OCI-LY3 (cell line): ENCODE measurements at regions not wholly inside any gene's neighbourhood (a gene's known extent, or its start where the extent isn't known, plus 50 kb on each side); places are given as distances from the start of the nearest gene placed in this dataset.

Experiments used
- H2AFZ ChIP-seq: fragments of 200-600, 300-600 bp; shearing (Covaris generic); 2 replicates; pipeline ENCODE4 v1.6.0; 2014; ENCODE audit warnings: antibody characterized with exemption, low read depth, low read length
- H3K27ac ChIP-seq: fragments of 200-600, 300-600 bp; sonication (generic); 2 replicates; pipeline ENCODE4 v1.5.1; 2014; ENCODE audit warnings: mild to moderate bottlenecking, low read length, moderate library complexity, mixed read lengths
- H3K27me3 ChIP-seq: fragments of 200-600, 300-600 bp; sonication (generic); 2 replicates; pipeline ENCODE4 v1.6.1; 2014; ENCODE audit warnings: low read depth, low read length, mixed read lengths
- H3K36me3 ChIP-seq: fragments of 200-600, 300-600 bp; sonication (generic); replicated peaks from 2 replicates; pipeline ENCODE3; 2014; ENCODE audit warnings: low read depth, low read length, mixed read lengths
- H3K4me1 ChIP-seq: fragments of 300-600, 200-600 bp; sonication (generic); 2 replicates; pipeline ENCODE4 v1.6.1; 2014; ENCODE audit warnings: low read length, mixed read lengths
- H3K4me2 ChIP-seq: fragments of 200-600, 300-600 bp; sonication (generic); 2 replicates; pipeline ENCODE4 v1.6.1; 2014; ENCODE audit warnings: low read length, mixed read lengths
- H3K4me3 ChIP-seq: fragments of 300-600, 200-600 bp; sonication (generic); 2 replicates; pipeline ENCODE4 v1.5.1; 2014; ENCODE audit warnings: antibody characterized with exemption, mild to moderate bottlenecking, low read length, moderate library complexity
- H3K79me2 ChIP-seq: fragments of 300-600, 200-600 bp; shearing (Covaris generic); 2 replicates; pipeline ENCODE4 v1.6.1; 2014; ENCODE audit warnings: mild to moderate bottlenecking, low read length, mixed read lengths
- H3K9ac ChIP-seq: fragments of 300-600, 200-600 bp; shearing (Covaris generic); 2 replicates; pipeline ENCODE4 v1.6.0; 2014; ENCODE audit warnings: mild to moderate bottlenecking, low read length, moderate library complexity
- H3K9me3 ChIP-seq: fragments of 200-600, 300-600 bp; shearing (Covaris generic); 2 replicates; pipeline ENCODE4 v1.6.1; 2014; ENCODE audit warnings: low read length, mixed read lengths; ENCODE audit not compliant: insufficient read depth
- H4K20me1 ChIP-seq: fragments of 200-600, 300-600 bp; sonication (generic); 2 replicates; pipeline ENCODE4 v1.6.1; 2016; ENCODE audit warnings: low read length, mixed read lengths; ENCODE audit not compliant: insufficient read depth
- CTCF ChIP-seq: fragments of 200-600, 300-600 bp; sonication (generic); IDR thresholded peaks from 2 replicates; pipeline ENCODE4 v1.5.1; 2014; ENCODE audit warnings: antibody characterized with exemption, low read length, low read depth
- EZH2phosphoT487 ChIP-seq: fragments of 200-600 bp; shearing (Covaris generic); IDR thresholded peaks from 2 replicates; pipeline ENCODE4 v1.6.1; 2018; ENCODE audit warnings: antibody characterized with exemption, mixed run types, low read depth

GRCh38 chr14:82911930-82912329, 1378.3 kb upstream of the SEL1L start:
- TF ChIP-seq EZH2phosphoT487 (no peak), CTCF (no peak)
- Histone ChIP-seq H3K9ac (no peak overlapping the region), H3K27me3 (no peaks in the 10 kb centered on the region), H3K9me3 (no peaks in the 10 kb centered on the region), H3K4me2 (no peak overlapping the region), H3K4me3 (no peak overlapping the region), H2AFZ (no peak overlapping the region), H3K4me1 (no peaks in the 10 kb centered on the region), H4K20me1 (no peaks in the 10 kb centered on the region), H3K36me3 (no peaks in the 10 kb centered on the region), H3K27ac (no peak overlapping the region), H3K79me2 (no peaks in the 10 kb centered on the region)

GRCh38 chr14:82913396-82913795, 1379.7 kb upstream of the SEL1L start:
- no peak overlapping the region for H3K9ac ChIP-seq
- H3K36me3 ChIP-seq: no peaks in the 10 kb centered on the region
- no peak for TF ChIP-seq CTCF
- no peak for TF ChIP-seq EZH2phosphoT487
- no peaks in the 10 kb centered on the region for H3K9me3 ChIP-seq
- no peak overlapping the region for H3K4me3 ChIP-seq
- no peaks in the 10 kb centered on the region for H3K27me3 ChIP-seq
- H2AFZ ChIP-seq: no peak overlapping the region
- no peaks in the 10 kb centered on the region for H3K79me2 ChIP-seq
- H3K27ac ChIP-seq: no peak overlapping the region
- H4K20me1 ChIP-seq: no peaks in the 10 kb centered on the region
- no peaks in the 10 kb centered on the region for H3K4me1 ChIP-seq
- H3K4me2 ChIP-seq: no peak overlapping the region

- Histone ChIP-seq H4K20me1 (no peaks in the 10 kb centered on the region), H3K36me3 (no peaks in the 10 kb centered on the region), H3K4me2 (no peak overlapping the region), H3K9me3 (no peaks in the 10 kb centered on the region), H3K79me2 (no peaks in the 10 kb centered on the region), H2AFZ (no peak overlapping the region), H3K9ac (no peak overlapping the region), H3K4me1 (no peaks in the 10 kb centered on the region), H3K4me3 (no peak overlapping the region), H3K27me3 (no peaks in the 10 kb centered on the region), H3K27ac (no peak overlapping the region)
- TF ChIP-seq CTCF (no peak), EZH2phosphoT487 (no peak)
These were observed 1381.7 kb upstream of the SEL1L start for GRCh38 chr14:82915381-82915780.

GRCh38 chr14:82935691-82936090, 1402.0 kb upstream of the SEL1L start:
- Histone ChIP-seq H3K4me3 (no peak overlapping the region), H3K27ac (no peak overlapping the region), H2AFZ (no peak overlapping the region), H3K9me3 (no peaks in the 10 kb centered on the region), H4K20me1 (no peaks in the 10 kb centered on the region), H3K79me2 (no peaks in the 10 kb centered on the region), H3K4me2 (no peak overlapping the region), H3K36me3 (no peaks in the 10 kb centered on the region), H3K4me1 (no peaks in the 10 kb centered on the region), H3K27me3 (no peaks in the 10 kb centered on the region), H3K9ac (no peak overlapping the region)
- TF ChIP-seq CTCF: no peak
- TF ChIP-seq EZH2phosphoT487: no peak
